ENCODE measurements at regions not wholly inside any gene's neighbourhood (a gene's known extent, or its start where the extent isn't known, plus 50 kb on each side); places are given as distances from the start of the nearest gene placed in this dataset.

GRCh38 chr3:107882881-107883280, 207.9 kb downstream of the CD47 start:
- Mint-ChIP-seq H3K4me3 (no peak overlapping the region), H3K27ac (ENCODE audit: unreplicated experiment) (no peak overlapping the region), H3K36me3 (ENCODE audit: low read depth) (no peaks in the 10 kb centered on the region), H3K4me1 (peaks cover 5% of the 10 kb centered on the region), H3K9me3 (no peaks in the 10 kb centered on the region), H3K27me3 (ENCODE audit: low read depth) (no peaks in the 10 kb centered on the region)
- DNase-seq (ENCODE audit: low read depth, low spot score) = no peak
- TF ChIP-seq CTCF (conservative IDR thresholded peaks at IDR 0.05) = no peak

GRCh38 chr3:107882261-107882660, 208.6 kb downstream of the CD47 start:
- Mint-ChIP-seq H3K36me3 (ENCODE audit: low read depth) (no peaks in the 10 kb centered on the region), H3K27me3 (ENCODE audit: low read depth) (no peaks in the 10 kb centered on the region), H3K27ac (ENCODE audit: unreplicated experiment) (no peak overlapping the region), H3K4me1 (peaks cover 5% of the 10 kb centered on the region), H3K9me3 (no peaks in the 10 kb centered on the region), H3K4me3 (no peak overlapping the region)
- TF ChIP-seq CTCF (conservative IDR thresholded peaks at IDR 0.05) = no peak
- no peak for DNase-seq (ENCODE audit: low read depth, low spot score)

GRCh38 chr3:107881509-107881908, 209.3 kb downstream of the CD47 start:
- no peak for TF ChIP-seq CTCF (conservative IDR thresholded peaks at IDR 0.05)
- Mint-ChIP-seq H3K4me1 (peaks cover 5% of the 10 kb centered on the region), H3K9me3 (no peaks in the 10 kb centered on the region), H3K27me3 (ENCODE audit: low read depth) (no peaks in the 10 kb centered on the region), H3K36me3 (ENCODE audit: low read depth) (no peaks in the 10 kb centered on the region), H3K27ac (ENCODE audit: unreplicated experiment) (no peak overlapping the region), H3K4me3 (no peak overlapping the region)
- DNase-seq (ENCODE audit: low read depth, low spot score) = no peak

GRCh38 chr3:107880702-107881101, 210.1 kb downstream of the CD47 start:
- TF ChIP-seq CTCF (conservative IDR thresholded peaks at IDR 0.05) = no peak
- H3K4me3 Mint-ChIP-seq = no peak overlapping the region
- H3K4me1 Mint-ChIP-seq = peaks cover 5% of the 10 kb centered on the region
- no peak overlapping the region for H3K27ac Mint-ChIP-seq (ENCODE audit: unreplicated experiment)
- peaks cover 3% of the 10 kb centered on the region for H3K9me3 Mint-ChIP-seq
- no peaks in the 10 kb centered on the region for H3K36me3 Mint-ChIP-seq (ENCODE audit: low read depth)
- H3K27me3 Mint-ChIP-seq (ENCODE audit: low read depth) = no peaks in the 10 kb centered on the region
- DNase-seq (ENCODE audit: low read depth, low spot score) = no peak

- peaks cover 5% of the 10 kb centered on the region for H3K9me3 Mint-ChIP-seq
- no peaks in the 10 kb centered on the region for H3K27me3 Mint-ChIP-seq (ENCODE audit: low read depth)
- TF ChIP-seq CTCF (conservative IDR thresholded peaks at IDR 0.05) = no peak
- H3K27ac Mint-ChIP-seq (ENCODE audit: unreplicated experiment) = no peak overlapping the region
- H3K36me3 Mint-ChIP-seq (ENCODE audit: low read depth) = no peaks in the 10 kb centered on the region
- DNase-seq (ENCODE audit: low read depth, low spot score) = no peak
- H3K4me3 Mint-ChIP-seq = no peak overlapping the region
- no peaks in the 10 kb centered on the region for H3K4me1 Mint-ChIP-seq
Measured at GRCh38 chr3:107877936-107878335, 212.9 kb downstream of the CD47 start.
